ENCODE measurements at regions not wholly inside any gene's neighbourhood (a gene's known extent, or its start where the extent isn't known, plus 50 kb on each side); places are given as distances from the start of the nearest gene placed in this dataset.

DNA sequence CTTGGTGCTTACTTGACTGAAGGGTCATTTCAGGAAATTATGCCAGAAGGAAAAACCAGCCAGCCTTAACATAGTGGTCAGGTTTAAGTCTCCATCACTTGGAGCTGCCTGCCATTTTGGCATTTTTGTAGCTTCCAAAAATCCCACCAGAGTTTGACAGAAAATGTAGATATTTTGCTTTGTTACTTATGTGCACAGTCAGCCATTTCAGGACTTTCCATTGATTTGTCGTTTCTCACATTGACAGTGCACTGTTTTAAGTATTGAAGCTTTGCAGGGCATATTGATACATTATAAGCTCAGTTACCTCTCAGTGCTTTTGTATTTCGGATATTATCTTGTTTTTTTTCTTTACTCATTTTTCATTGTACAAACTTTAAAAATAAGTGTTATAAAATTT, 89.0 kb upstream of the ANKRD34C start:
- Histone ChIP-seq H3K4me3 (no peak overlapping the region), H3K36me3 (no peaks in the 10 kb centered on the region), H3K27ac (replicated peaks in 1 of 4) (no peak overlapping the region), H3K27me3 (peaks cover 0 to 23% (median 0%) of the 10 kb centered on the region in 4 donors), H3K4me1 (no peaks in the 10 kb centered on the region), H3K9me3 (no peaks in the 10 kb centered on the region)
- no peak for DNase-seq (ENCODE audit: extremely low spot score)
- no peak for TF ChIP-seq POLR2A (IDR thresholded peaks at IDR 0.05; ENCODE audit: low read depth)
- TF ChIP-seq EP300 (IDR thresholded peaks at IDR 0.05), result no peak
- TF ChIP-seq, protein P1, sequence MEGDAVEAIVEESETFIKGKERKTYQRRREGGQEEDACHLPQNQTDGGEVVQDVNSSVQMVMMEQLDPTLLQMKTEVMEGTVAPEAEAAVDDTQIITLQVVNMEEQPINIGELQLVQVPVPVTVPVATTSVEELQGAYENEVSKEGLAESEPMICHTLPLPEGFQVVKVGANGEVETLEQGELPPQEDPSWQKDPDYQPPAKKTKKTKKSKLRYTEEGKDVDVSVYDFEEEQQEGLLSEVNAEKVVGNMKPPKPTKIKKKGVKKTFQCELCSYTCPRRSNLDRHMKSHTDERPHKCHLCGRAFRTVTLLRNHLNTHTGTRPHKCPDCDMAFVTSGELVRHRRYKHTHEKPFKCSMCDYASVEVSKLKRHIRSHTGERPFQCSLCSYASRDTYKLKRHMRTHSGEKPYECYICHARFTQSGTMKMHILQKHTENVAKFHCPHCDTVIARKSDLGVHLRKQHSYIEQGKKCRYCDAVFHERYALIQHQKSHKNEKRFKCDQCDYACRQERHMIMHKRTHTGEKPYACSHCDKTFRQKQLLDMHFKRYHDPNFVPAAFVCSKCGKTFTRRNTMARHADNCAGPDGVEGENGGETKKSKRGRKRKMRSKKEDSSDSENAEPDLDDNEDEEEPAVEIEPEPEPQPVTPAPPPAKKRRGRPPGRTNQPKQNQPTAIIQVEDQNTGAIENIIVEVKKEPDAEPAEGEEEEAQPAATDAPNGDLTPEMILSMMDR (IDR thresholded peaks at IDR 0.05), result no peak
- TF ChIP-seq POLR2AphosphoS5 (IDR thresholded peaks at IDR 0.05), result no peak
- intact Hi-C loops (cut with DNase I), result no loop called here
- 81% methylated on average over 2 of the region's 2 CpGs for WGBS

DNA sequence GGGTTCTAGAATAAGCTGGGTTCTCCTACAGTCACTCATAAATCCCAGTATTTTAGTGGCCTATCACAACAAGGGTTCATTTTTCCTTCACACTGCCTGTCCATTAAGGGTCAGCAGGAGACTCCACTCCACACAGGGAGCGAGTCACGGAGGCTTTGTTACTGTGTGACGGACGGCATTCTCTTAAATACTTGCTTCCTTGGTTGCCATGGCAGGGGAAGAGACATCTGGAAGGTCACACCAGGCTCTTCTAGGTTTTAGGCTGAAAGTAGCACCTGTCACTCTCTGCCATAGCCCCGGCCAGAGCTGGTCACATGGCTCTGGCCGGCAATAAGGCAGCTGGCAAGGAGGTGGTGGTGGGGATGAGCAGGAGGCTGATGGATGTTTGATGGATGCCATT, 89.4 kb upstream of the ANKRD34C start:
- Histone ChIP-seq H3K9me3 (no peaks in the 10 kb centered on the region), H3K4me1 (no peaks in the 10 kb centered on the region), H3K36me3 (no peaks in the 10 kb centered on the region), H3K27ac (replicated peaks in 1 of 4) (no peak overlapping the region), H3K27me3 (peaks cover 0 to 23% (median 0%) of the 10 kb centered on the region in 4 donors), H3K4me3 (no peak overlapping the region)
- no peak for DNase-seq (ENCODE audit: extremely low spot score)
- intact Hi-C loops (cut with DNase I), result no loop called here
- WGBS, result 79% methylated on average over 4 of the region's 6 CpGs
- TF ChIP-seq EP300 (IDR thresholded peaks at IDR 0.05) (no peak), POLR2AphosphoS5 (IDR thresholded peaks at IDR 0.05) (no peak), POLR2A (IDR thresholded peaks at IDR 0.05; ENCODE audit: low read depth) (no peak)
- TF ChIP-seq, protein P1 (IDR thresholded peaks at IDR 0.05), result no peak

DNA sequence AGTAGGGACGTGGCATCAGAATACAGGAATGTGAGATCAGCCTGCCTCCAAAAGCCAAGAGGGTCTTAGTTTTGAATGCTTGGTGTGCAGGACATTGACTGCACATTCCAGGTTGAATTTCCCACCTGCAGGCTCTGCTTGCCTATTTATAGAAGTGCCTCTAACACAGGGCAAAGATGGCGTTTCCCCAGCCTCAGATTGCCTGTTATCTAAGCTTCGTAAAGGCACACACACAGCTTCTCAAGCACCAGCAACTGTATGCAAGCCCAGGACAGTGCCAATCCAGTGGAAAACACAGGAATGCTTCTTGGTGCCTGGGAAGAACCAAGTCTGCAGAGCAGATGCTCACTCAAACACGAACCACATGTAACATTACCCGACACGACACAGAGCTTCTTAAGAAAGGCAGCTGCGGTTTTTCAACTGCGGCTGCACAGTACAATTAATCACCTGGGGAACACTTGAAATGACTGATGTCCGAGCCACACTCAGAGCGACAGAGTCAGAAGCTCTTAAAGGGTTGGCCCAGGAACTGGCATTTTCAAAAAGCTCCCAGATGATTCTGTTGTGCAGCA, 90.0 kb upstream of the ANKRD34C start:
- TF ChIP-seq, protein P1 (IDR thresholded peaks at IDR 0.05), result no peak
- TF ChIP-seq POLR2AphosphoS5 (IDR thresholded peaks at IDR 0.05), result no peak
- 52% methylated on average over 6 of the region's 10 CpGs for WGBS
- H3K4me1 ChIP-seq, result no peaks in the 10 kb centered on the region
- DNase-seq (ENCODE audit: extremely low spot score), result no peak
- H3K27ac ChIP-seq (replicated peaks in 1 of 4), result no peak overlapping the region
- H3K4me3 ChIP-seq, result no peak overlapping the region
- intact Hi-C loops (cut with DNase I), result no loop called here
- no peaks in the 10 kb centered on the region for H3K9me3 ChIP-seq
- no peaks in the 10 kb centered on the region for H3K36me3 ChIP-seq
- peaks cover 0 to 23% (median 0%) of the 10 kb centered on the region in 4 donors for H3K27me3 ChIP-seq

DNA sequence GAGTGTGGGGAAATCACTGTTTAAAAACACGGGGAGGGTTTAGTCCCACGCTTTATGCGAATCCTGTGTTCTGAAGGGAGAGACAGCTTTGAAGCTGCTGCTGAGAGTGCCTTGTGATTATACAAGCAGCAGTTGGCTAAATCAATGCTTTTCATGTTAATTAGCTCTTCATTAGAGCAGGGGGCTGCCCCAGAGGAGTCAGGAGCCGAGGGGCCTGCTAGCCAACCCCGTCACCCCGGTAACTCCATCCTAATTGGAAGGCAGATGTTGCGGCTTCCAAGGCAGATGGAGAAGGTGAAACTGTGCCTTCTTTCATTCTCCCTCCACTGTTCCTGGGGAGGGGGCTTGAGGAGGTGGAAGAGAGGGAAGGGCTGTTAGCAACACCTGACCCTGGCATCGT, 92.4 kb upstream of the ANKRD34C start:
- Histone ChIP-seq H3K9me3 (no peaks in the 10 kb centered on the region), H3K4me1 (no peaks in the 10 kb centered on the region), H3K36me3 (no peaks in the 10 kb centered on the region), H3K4me3 (no peak overlapping the region), H3K27ac (replicated peaks in 1 of 4) (no peak overlapping the region), H3K27me3 (peaks cover 0 to 12% (median 0%) of the 10 kb centered on the region in 4 donors)
- no peak for TF ChIP-seq POLR2A (IDR thresholded peaks at IDR 0.05; ENCODE audit: low read depth)
- TF ChIP-seq POLR2AphosphoS5 (IDR thresholded peaks at IDR 0.05), result no peak
- TF ChIP-seq EP300 (IDR thresholded peaks at IDR 0.05), result no peak
- TF ChIP-seq, protein P1 (IDR thresholded peaks at IDR 0.05), result no peak
- no peak for DNase-seq (ENCODE audit: extremely low spot score)
- WGBS, result 72% methylated on average over 6 of the region's 8 CpGs
- intact Hi-C loops (cut with DNase I), result no loop called here

DNA sequence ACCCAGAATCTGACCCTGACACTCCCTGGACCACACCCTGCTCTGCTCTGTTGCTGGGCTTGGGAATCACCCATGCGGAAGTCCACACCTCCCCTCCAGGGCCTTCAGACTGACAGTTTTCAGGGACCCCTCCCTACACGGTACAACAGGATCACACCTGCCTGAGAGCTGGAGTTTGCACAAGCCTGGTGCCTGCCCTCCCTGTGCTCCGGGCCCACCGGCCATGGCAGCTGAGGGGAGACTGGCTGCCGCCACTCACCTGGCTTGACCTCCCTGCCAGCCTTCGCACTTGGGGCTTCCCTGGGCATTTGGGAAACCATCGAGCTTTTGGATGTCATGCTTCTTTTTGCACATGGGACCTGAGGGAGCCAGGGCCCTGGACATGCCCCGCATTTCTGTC, 95.9 kb upstream of the ANKRD34C start:
- H3K36me3 ChIP-seq, result no peaks in the 10 kb centered on the region
- intact Hi-C loops (cut with DNase I), result no loop called here
- H3K4me3 ChIP-seq, result no peak overlapping the region
- 95% methylated on average over 8 of the region's 8 CpGs for WGBS
- no peak for TF ChIP-seq EP300 (IDR thresholded peaks at IDR 0.05)
- TF ChIP-seq, protein P1 (IDR thresholded peaks at IDR 0.05), result no peak
- TF ChIP-seq POLR2AphosphoS5 (IDR thresholded peaks at IDR 0.05), result no peak
- TF ChIP-seq POLR2A (IDR thresholded peaks at IDR 0.05; ENCODE audit: low read depth), result no peak
- no peak overlapping the region for H3K27ac ChIP-seq (replicated peaks in 1 of 4)
- H3K4me1 ChIP-seq, result no peaks in the 10 kb centered on the region
- no peaks in the 10 kb centered on the region for H3K27me3 ChIP-seq
- no peak for DNase-seq (ENCODE audit: extremely low spot score)
- no peaks in the 10 kb centered on the region for H3K9me3 ChIP-seq

All from esophagus muscularis mucosa (tissue), 4 donors.